ENCODE measurements at regions not wholly inside any gene's neighbourhood (a gene's known extent, or its start where the extent isn't known, plus 50 kb on each side); places are given as distances from the start of the nearest gene placed in this dataset. TPM values are rescaled to one million over a fixed set of nuclear protein-coding genes. Genes with fewer than 3 reads are reported as not detected.

DNA sequence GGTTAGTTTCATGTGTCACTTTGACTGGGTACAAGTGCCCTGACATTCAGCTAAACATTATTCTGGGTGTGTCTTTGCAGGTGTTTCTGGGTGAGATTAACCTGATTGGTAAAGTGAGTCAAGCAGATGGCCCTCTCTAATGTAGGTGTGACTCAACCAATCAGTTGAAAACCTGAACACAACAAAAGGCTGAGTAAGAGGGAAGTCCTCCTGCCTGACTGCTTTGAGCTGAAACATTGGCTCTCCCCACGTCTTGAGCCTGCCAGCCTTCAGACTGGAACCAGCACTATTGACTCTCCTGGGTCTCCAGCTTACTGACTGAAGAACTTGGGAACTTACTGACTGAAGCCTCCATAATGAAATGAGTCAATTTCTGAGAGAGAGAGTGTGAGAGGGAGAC lies 70.0 kb upstream of the C21orf91 start:
- WGBS: 76% methylated on average over 1 of the region's 1 CpG
- Histone ChIP-seq H3K4me1 (ENCODE audit: insufficient read depth) (no peaks in the 10 kb centered on the region), H3K4me3 (ENCODE audit: low read depth, low read length) (no peak overlapping the region), H3K27ac (ENCODE audit: low read depth) (no peak overlapping the region), H3K36me3 (ENCODE audit: insufficient read depth) (no peaks in the 10 kb centered on the region)
- no peak for DNase-seq (ENCODE audit: extremely low spot score)

DNA sequence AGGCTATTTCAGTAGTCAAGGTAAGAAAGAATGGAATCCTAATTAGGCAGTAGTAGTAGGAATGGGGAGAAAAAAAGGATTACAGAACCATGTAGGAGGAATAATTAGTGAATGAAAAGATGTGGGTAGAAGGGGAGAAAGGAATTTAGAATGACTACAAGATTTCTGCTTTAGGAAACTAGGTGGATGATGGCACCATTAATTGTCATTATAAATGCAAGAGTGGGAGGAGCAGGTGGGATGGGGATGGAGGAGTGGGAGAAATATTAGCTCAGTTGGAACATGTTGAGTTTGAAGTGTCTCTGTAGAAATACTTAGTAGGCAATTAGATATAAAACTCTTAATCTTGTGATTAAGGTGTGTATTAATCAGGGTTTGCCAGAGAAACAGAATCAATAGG lies 50.0 kb upstream of the C21orf91 start:
- H3K27ac ChIP-seq (ENCODE audit: low read depth): no peak overlapping the region
- H3K4me1 ChIP-seq (ENCODE audit: insufficient read depth): no peaks in the 10 kb centered on the region
- no peak for DNase-seq (ENCODE audit: extremely low spot score)
- no peak overlapping the region for H3K4me3 ChIP-seq (ENCODE audit: low read depth, low read length)
- no peaks in the 10 kb centered on the region for H3K36me3 ChIP-seq (ENCODE audit: insufficient read depth)

Small RNA genes in the stretch of these regions (small RNA-seq; reads per million reads assigned to genes)
- gene RPL37P3: not detected
